ENCODE measurements at regions not wholly inside any gene's neighbourhood (a gene's known extent, or its start where the extent isn't known, plus 50 kb on each side); places are given as distances from the start of the nearest gene placed in this dataset.

DNA sequence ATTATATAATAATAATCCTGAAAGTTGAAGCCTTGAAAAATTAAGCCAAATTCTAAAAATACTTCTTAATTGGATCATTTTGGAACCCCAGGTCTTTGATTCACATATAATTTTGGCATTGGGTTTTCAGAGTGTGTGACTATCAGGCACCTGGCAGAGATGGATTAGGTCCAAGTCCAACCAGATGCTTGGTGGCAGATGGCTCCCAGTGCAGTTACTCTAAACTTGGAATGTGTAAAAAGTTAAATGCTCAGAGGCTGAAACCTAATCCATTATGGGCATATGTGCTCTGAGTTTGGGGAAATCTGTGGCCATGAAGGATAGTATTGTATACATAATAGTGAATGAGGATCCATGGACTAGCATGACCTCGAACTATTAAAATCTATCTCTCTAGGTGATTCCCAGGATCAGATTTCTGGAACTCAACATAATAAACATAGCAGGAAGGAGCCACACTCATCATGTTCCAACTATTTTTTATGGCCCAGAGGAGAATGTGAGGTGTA is 333.0 kb downstream of the RPRM start:
- TF ChIP-seq, protein P1, sequence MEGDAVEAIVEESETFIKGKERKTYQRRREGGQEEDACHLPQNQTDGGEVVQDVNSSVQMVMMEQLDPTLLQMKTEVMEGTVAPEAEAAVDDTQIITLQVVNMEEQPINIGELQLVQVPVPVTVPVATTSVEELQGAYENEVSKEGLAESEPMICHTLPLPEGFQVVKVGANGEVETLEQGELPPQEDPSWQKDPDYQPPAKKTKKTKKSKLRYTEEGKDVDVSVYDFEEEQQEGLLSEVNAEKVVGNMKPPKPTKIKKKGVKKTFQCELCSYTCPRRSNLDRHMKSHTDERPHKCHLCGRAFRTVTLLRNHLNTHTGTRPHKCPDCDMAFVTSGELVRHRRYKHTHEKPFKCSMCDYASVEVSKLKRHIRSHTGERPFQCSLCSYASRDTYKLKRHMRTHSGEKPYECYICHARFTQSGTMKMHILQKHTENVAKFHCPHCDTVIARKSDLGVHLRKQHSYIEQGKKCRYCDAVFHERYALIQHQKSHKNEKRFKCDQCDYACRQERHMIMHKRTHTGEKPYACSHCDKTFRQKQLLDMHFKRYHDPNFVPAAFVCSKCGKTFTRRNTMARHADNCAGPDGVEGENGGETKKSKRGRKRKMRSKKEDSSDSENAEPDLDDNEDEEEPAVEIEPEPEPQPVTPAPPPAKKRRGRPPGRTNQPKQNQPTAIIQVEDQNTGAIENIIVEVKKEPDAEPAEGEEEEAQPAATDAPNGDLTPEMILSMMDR (IDR thresholded peaks at IDR 0.05), result no peak
- H3K9me3 Mint-ChIP-seq, result peaks cover 21% of the 10 kb centered on the region
- DNase-seq, result no peak
- H3K27ac Mint-ChIP-seq, result no peak overlapping the region
- H3K36me3 Mint-ChIP-seq (ENCODE audit: low read depth), result no peaks in the 10 kb centered on the region
- H3K4me1 Mint-ChIP-seq (ENCODE audit: low read depth), result no peaks in the 10 kb centered on the region
- H3K27me3 Mint-ChIP-seq (ENCODE audit: insufficient read depth), result no peaks in the 10 kb centered on the region
- no peak overlapping the region for H3K4me3 Mint-ChIP-seq

DNA sequence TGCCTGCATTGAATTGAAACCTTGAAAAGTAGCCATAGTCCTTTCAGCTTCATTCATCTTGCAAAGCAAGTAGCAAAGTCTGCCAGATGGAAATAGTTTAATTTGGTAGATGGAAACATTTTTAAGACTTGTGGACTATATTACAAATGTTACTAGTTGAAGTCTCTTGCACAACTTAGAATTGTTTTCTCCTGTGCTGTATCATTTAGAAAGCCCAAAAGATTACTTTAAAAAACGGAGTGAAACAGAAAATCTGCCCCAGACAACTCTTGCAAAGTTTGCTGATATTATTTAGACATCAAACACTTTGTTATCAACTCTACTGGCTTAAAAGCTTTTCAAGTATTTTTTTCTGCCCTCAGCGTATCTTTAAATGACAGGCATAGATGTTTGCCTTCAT is 335.0 kb downstream of the RPRM start:
- H3K27me3 Mint-ChIP-seq (ENCODE audit: insufficient read depth), result no peaks in the 10 kb centered on the region
- no peak overlapping the region for H3K27ac Mint-ChIP-seq
- H3K4me1 Mint-ChIP-seq (ENCODE audit: low read depth), result no peaks in the 10 kb centered on the region
- TF ChIP-seq, protein P1 (IDR thresholded peaks at IDR 0.05), result no peak
- H3K4me3 Mint-ChIP-seq, result no peak overlapping the region
- no peak for DNase-seq
- H3K36me3 Mint-ChIP-seq (ENCODE audit: low read depth), result no peaks in the 10 kb centered on the region
- H3K9me3 Mint-ChIP-seq, result peaks cover 25% of the 10 kb centered on the region

DNA sequence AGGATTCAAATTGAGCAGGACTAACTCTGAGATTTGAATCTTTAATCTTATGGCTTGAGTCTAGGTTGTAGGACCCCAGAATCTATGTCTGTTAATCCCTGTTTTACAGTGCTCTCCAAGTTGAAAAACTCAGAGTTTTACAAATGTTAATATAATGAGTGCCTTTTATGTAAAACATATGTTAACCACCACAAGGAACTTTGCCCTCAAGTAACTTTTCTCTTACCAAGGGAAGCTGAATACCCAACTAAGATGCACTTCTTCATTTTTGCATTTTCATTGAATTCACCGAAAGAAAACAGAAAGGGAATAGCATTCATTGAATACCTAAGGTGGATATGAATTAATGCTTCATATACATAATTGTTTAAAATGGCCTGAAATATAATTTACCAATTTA is 338.1 kb downstream of the RPRM start:
- no peaks in the 10 kb centered on the region for H3K36me3 Mint-ChIP-seq (ENCODE audit: low read depth)
- H3K4me1 Mint-ChIP-seq (ENCODE audit: low read depth), result no peaks in the 10 kb centered on the region

DNA sequence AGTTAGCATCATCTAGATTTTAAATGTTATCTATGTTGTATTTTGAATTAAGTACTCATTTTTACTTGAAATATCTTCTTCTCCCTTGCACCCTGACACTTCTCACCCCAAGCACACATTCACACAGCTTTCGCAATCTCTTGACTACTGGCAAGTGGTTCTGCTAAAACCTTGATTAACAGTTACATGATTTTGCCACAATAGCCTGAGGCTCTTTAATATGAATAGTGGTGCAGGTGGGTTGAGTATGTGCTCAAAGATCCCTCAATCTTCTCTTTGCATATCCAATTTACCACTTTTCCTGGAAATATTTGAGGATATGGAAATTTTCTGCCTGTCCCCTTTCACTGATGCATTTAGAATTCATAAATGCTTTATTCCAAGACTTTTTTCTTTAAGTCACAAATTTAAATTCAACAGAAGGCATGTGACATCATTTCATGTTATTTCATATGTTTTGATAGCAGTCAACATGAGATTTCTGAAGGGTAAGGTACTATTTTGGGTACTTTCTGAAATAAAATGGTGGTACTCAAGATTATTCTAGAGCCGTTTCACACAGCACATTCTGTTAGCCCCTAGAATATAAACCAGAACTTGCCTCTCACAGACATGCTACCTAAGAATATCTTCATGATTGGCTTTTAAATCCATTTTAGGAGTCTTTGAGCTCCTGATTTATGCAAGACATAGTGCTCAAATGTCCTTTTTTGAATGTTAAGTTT is 339.7 kb downstream of the RPRM start:
- Mint-ChIP-seq H3K4me3 (no peak overlapping the region), H3K9me3 (peaks cover 41% of the 10 kb centered on the region), H3K27ac (no peak overlapping the region), H3K27me3 (ENCODE audit: insufficient read depth) (no peaks in the 10 kb centered on the region), H3K4me1 (ENCODE audit: low read depth) (no peaks in the 10 kb centered on the region), H3K36me3 (ENCODE audit: low read depth) (no peaks in the 10 kb centered on the region)
- DNase-seq, result no peak
- TF ChIP-seq, protein P1 (IDR thresholded peaks at IDR 0.05), result no peak

More for the DNA sequence above, 338.1 kb downstream of the RPRM start:
- H3K27ac Mint-ChIP-seq, result no peak overlapping the region
- peaks cover 32% of the 10 kb centered on the region for H3K9me3 Mint-ChIP-seq
- TF ChIP-seq, protein P1 (IDR thresholded peaks at IDR 0.05), result no peak
- H3K27me3 Mint-ChIP-seq (ENCODE audit: insufficient read depth), result no peaks in the 10 kb centered on the region
- no peak overlapping the region for H3K4me3 Mint-ChIP-seq
- DNase-seq, result no peak

DNA sequence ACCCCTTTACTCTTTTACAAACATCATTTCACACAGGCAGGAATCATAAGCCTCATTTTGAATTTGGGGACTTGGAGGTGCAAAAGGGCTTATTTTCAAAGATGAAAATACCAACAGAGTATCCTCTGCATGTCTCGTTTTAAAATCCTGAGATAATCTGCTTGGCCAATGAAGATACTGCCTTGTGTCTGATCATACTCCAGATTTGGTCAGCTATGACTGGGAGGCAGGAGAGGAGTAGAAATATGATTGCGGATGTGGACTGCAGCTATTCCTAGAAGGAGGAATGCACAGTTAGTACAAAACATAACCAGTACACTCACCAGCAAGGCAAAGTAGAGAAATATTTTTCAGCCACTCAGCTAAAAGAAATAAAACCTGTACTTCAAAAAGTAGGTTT is 342.3 kb downstream of the RPRM start:
- peaks cover 35% of the 10 kb centered on the region for H3K9me3 Mint-ChIP-seq
- H3K4me1 Mint-ChIP-seq (ENCODE audit: low read depth), result no peaks in the 10 kb centered on the region
- H3K4me3 Mint-ChIP-seq, result no peak overlapping the region
- no peaks in the 10 kb centered on the region for H3K27me3 Mint-ChIP-seq (ENCODE audit: insufficient read depth)
- no peak overlapping the region for H3K27ac Mint-ChIP-seq
- TF ChIP-seq, protein P1 (IDR thresholded peaks at IDR 0.05), result no peak
- no peak for DNase-seq
- no peaks in the 10 kb centered on the region for H3K36me3 Mint-ChIP-seq (ENCODE audit: low read depth)

Data from HFFc6 (cell line).